K562 (cell line): ENCODE measurements at regions not wholly inside any gene's neighbourhood (a gene's known extent, or its start where the extent isn't known, plus 50 kb on each side); places are given as distances from the start of the nearest gene placed in this dataset.

Experiments used
- ATAC-seq: fragments of 200-7000 bp; cut with Tn5 transposase; 3 replicates; pipeline ENCODE4 v1.9.1; 2020; ENCODE audit warnings: moderate library complexity
- BruUV-seq: library from RNA; stranded (reverse); fragments of 400-500 nt; replicated peaks from 2 replicates; lab custom pipeline; 2021; lab: Mats Ljungman, UMichigan
- CTCF ChIA-PET: fragments of 300-600 bp; formaldehyde crosslinking; extraction: SDS; loops from one replicate; lab custom pipeline; 2021; ENCODE audit warnings: low intra/inter-chr PET ratio; lab: Yijun Ruan, JAX
- POLR2A ChIA-PET: fragments of 300-600, 350-650 bp; sonication (Branson Sonifier 250); formaldehyde crosslinking; extraction: SDS; loops from one replicate; lab custom pipeline; 2021; ENCODE audit warnings: antibody characterized with exemption, inconsistent platforms; lab: Yijun Ruan, JAX
- DNase-seq, 4 experiments: peaks; one replicate each; pipeline versions ENCODE4 v3.0.0 to v3.0.0-alpha.2; 2011 to 2018; ENCODE audit warnings: low spot score in 3 of 4, mixed read lengths in 3 of 4; ENCODE audit errors: extremely low read depth in 1 of 4
- FAIRE-seq: peaks from 2 replicates; lab custom pipeline; 2011; peaks lifted over from hg19 to GRCh38; lab: Jason Lieb, UNC
- H2AFZ ChIP-seq: 2 replicates; pipeline ENCODE4 v1.6.0; 2011; ENCODE audit warnings: low read depth, low read length, control low read depth, inconsistent platforms
- H3K27ac ChIP-seq: fragments of 200-600 bp; 3 replicates; pipeline ENCODE4 v1.8.0; 2011; ENCODE audit warnings: low read depth, mild to moderate bottlenecking, control low read depth, inconsistent platforms, low read length, moderate library complexity, mixed read lengths; ENCODE audit errors: extremely low read depth
- H3K27me3 ChIP-seq, 2 experiments: fragments of 300-600 bp in 1 of 2; 2 replicates in 1 of 2; 3 replicates in 1 of 2; pipeline versions ENCODE4 v1.6.0 to v1.8.0; 2011; ENCODE audit warnings: inconsistent platforms in 2 of 2, low read length in 2 of 2, mild to moderate bottlenecking in 1 of 2, mixed read lengths in 1 of 2, moderate library complexity in 1 of 2; ENCODE audit not compliant: control insufficient read depth in 2 of 2, insufficient read depth in 2 of 2
- H3K36me3 ChIP-seq: fragments of 300-600 bp; 3 replicates; pipeline ENCODE4 v1.8.0; 2011; ENCODE audit warnings: mild to moderate bottlenecking, low read length, inconsistent platforms; ENCODE audit not compliant: control insufficient read depth, insufficient read depth
- H3K4me1 ChIP-seq, 2 experiments: fragments of 200-600 bp in 1 of 2; replicated peaks in 1 of 2; 2 replicates in 1 of 2; 3 replicates in 1 of 2; pipeline versions ENCODE4 v1.5.1 to v1.8.0; 2011; ENCODE audit warnings: inconsistent platforms in 2 of 2, low read length in 2 of 2, mild to moderate bottlenecking in 1 of 2, mixed read lengths in 1 of 2, moderate library complexity in 1 of 2; ENCODE audit not compliant: control insufficient read depth in 2 of 2, insufficient read depth in 2 of 2
- H3K4me2 ChIP-seq: 2 replicates; pipeline ENCODE4 v1.6.1; 2011; ENCODE audit warnings: low read length, control low read depth, inconsistent platforms, mixed read lengths; ENCODE audit not compliant: insufficient read depth
- H3K4me3 ChIP-seq: fragments of 200-600 bp; sonication (generic), shearing (Covaris generic); 2 replicates; pipeline ENCODE4 v1.5.1; 2016; ENCODE audit warnings: control low read depth, inconsistent platforms
- H3K79me2 ChIP-seq: fragments of 200-600 bp; 3 replicates; pipeline ENCODE4 v1.8.0; 2011; ENCODE audit warnings: low read length, inconsistent platforms; ENCODE audit not compliant: control insufficient read depth, insufficient read depth
- H3K9ac ChIP-seq, 2 experiments: 2 replicates each; pipeline versions ENCODE4 v1.6.0 to v1.6.1; 2011; ENCODE audit warnings: low read depth in 2 of 2, low read length in 2 of 2, control low read depth in 1 of 2, inconsistent platforms in 1 of 2, mild to moderate bottlenecking in 1 of 2, mixed read lengths in 1 of 2; ENCODE audit not compliant: insufficient read depth in 1 of 2
- H3K9me1 ChIP-seq: one replicate; pipeline ENCODE4 v1.6.0; 2011; ENCODE audit warnings: inconsistent platforms, mild to moderate bottlenecking, low read length, moderate library complexity; ENCODE audit not compliant: control insufficient read depth, insufficient read depth
- H3K9me3 ChIP-seq: replicated peaks from 2 replicates; pipeline ENCODE4 v1.5.1; 2011; ENCODE audit warnings: low read depth, low read length, inconsistent platforms; ENCODE audit not compliant: control insufficient read depth, insufficient read depth
- H4K20me1 ChIP-seq: replicated peaks from 2 replicates; pipeline ENCODE4 v1.6.1; 2011; ENCODE audit warnings: low read length, inconsistent platforms, mixed read lengths; ENCODE audit not compliant: control insufficient read depth, insufficient read depth
- ATF3 ChIP-seq, 2 experiments: fragments of 450-650 bp in 1 of 2; sonication (generic) in 1 of 2; formaldehyde crosslinking in 1 of 2; IDR thresholded peaks in 1 of 2; conservative IDR thresholded peaks in 1 of 2; 2 replicates each; pipeline versions ENCODE4 v1.6.1 to v1.8.1; 2016 to 2023; ENCODE audit warnings: mild to moderate bottlenecking in 2 of 2, moderate library complexity in 2 of 2, inconsistent platforms in 1 of 2, missing genetic modification reagents in 1 of 2
- BCOR ChIP-seq: fragments of 450-650 bp; IDR thresholded peaks from 2 replicates; pipeline ENCODE4 v1.6.1; 2016
- FOSL1 ChIP-seq: fragments of 200-800 bp; sonication (Bioruptor generic); conservative IDR thresholded peaks from 2 replicates; pipeline ENCODE4 v1.6.1; 2016; ENCODE audit warnings: missing genetic modification characterization, missing compliant biosample characterization
- HDAC6 ChIP-seq: IDR thresholded peaks from 2 replicates; pipeline ENCODE4 v1.6.1; 2012; ENCODE audit warnings: low read depth, mild to moderate bottlenecking, control low read depth, inconsistent platforms, low read length, moderate library complexity
- HLTF ChIP-seq: fragments of 450-650 bp; IDR thresholded peaks from 2 replicates; pipeline ENCODE4 v1.6.1; 2016
- HOMEZ ChIP-seq: fragments of 250-450 bp; sonication (Bioruptor Pico); IDR thresholded peaks from 2 replicates; pipeline ENCODE4 v1.4.0; 2020; ENCODE audit warnings: mild to moderate bottlenecking, moderate library complexity
- MCM3 ChIP-seq: fragments of 450-650 bp; IDR thresholded peaks from 2 replicates; pipeline ENCODE4 v1.6.1; 2016
- PRPF4 ChIP-seq: fragments of 200-400 bp; formaldehyde crosslinking; IDR thresholded peaks from one replicate; pipeline ENCODE4 v1.6.1; 2017; ENCODE audit warnings: low read length, low read depth, mild to moderate bottlenecking; ENCODE audit not compliant: insufficient read depth, poor library complexity, severe bottlenecking
- RREB1 ChIP-seq: fragments of 250-450 bp; sonication (Bioruptor Pico); IDR thresholded peaks from 2 replicates; pipeline ENCODE4 v1.4.0; 2020
- SNIP1 ChIP-seq: fragments of 450-650 bp; IDR thresholded peaks from 2 replicates; pipeline ENCODE4 v1.7.1; 2017; ENCODE audit warnings: low read depth, mild to moderate bottlenecking
- ZFX ChIP-seq: sonication (generic); formaldehyde crosslinking; IDR thresholded peaks from 2 replicates; pipeline ENCODE4 v1.8.0; 2022; ENCODE audit warnings: mild to moderate bottlenecking, missing genetic modification reagents, moderate library complexity
- WGBS: fragments of 100-300 bp; shearing (Covaris generic); methylation state at CpG from one replicate; pipeline ENCODE4 v1.1.6; 2016; ENCODE audit warnings: low coverage, mixed read lengths; ENCODE audit not compliant: insufficient coverage; ENCODE audit errors: missing lambda C conversion rate; 5-methylcytosine and 5-hydroxymethylcytosine counted together
- in situ Hi-C: fragments of 300-500 bp; cut with MboI; formaldehyde crosslinking; loops from 4 replicates; pipeline ENCODE4 v1.15.0; 2018; ENCODE audit warnings: inconsistent platforms, mixed read lengths
- intact Hi-C: fragments of 100-400 bp; cut with micrococcal nuclease; formaldehyde crosslinking; loops from 2 replicates; pipeline ENCODE4 v1.14.2; 2022

GRCh38 chr5:86814315-86814714, 196.6 kb downstream of the COX7C start:
- no peak overlapping the region for H3K27ac ChIP-seq
- in situ Hi-C loops, result no loop called here
- ATAC-seq (no peak), DNase-seq (no peak), FAIRE-seq (no peak)
- CTCF ChIA-PET, result no interaction called here
- no peaks in the 10 kb centered on the region for H3K36me3 ChIP-seq
- H3K79me2 ChIP-seq, result no peaks in the 10 kb centered on the region
- no peaks in the 10 kb centered on the region for H4K20me1 ChIP-seq
- no peak overlapping the region for H3K9ac ChIP-seq
- intact Hi-C loops, result no loop called here
- BruUV-seq, result no TSS peak
- H3K4me3 ChIP-seq, result no peak overlapping the region
- H3K4me2 ChIP-seq, result no peak overlapping the region
- H3K27me3 ChIP-seq, result no peaks in the 10 kb centered on the region
- 0% methylated on average over 1 of the region's 1 CpG for WGBS
- no peaks in the 10 kb centered on the region for H3K9me3 ChIP-seq
- H2AFZ ChIP-seq, result no peak overlapping the region
- H3K4me1 ChIP-seq, result no peaks in the 10 kb centered on the region
- H3K9me1 ChIP-seq, result no peaks in the 10 kb centered on the region
- POLR2A ChIA-PET, result no interaction called here
- TF ChIP-seq PRPF4, result no peak
- no peak for TF ChIP-seq HDAC6
- no peak for TF ChIP-seq ATF3 (IDR thresholded peaks at IDR 0.05)
- no peak for TF ChIP-seq ATF3 (CRISPR knock-in tag; conservative IDR thresholded peaks at IDR 0.05)
- TF ChIP-seq SNIP1, result no peak
- TF ChIP-seq RREB1 (CRISPR knock-in tag), result no peak
- TF ChIP-seq ZFX (CRISPR knock-in tag), result no peak
- TF ChIP-seq MCM3, result no peak
- no peak for TF ChIP-seq FOSL1 (tag)
- no peak for TF ChIP-seq HOMEZ (CRISPR knock-in tag)
- no peak for TF ChIP-seq HLTF
- TF ChIP-seq BCOR, result no peak
